GM23248 (cell line): ENCODE measurements at regions not wholly inside any gene's neighbourhood (a gene's known extent, or its start where the extent isn't known, plus 50 kb on each side); places are given as distances from the start of the nearest gene placed in this dataset.
"Not testable (repeated sequence)": the region's sequence is repeated elsewhere in the genome, so short reads cannot be mapped to it uniquely, and the experiment has no call there.

Source experiments
- DNase-seq: peaks from one replicate; pipeline ENCODE4 v3.0.0-alpha.2; 2015
- H2AFZ ChIP-seq: fragments of 200-600 bp; sonication (generic); 2 replicates; pipeline ENCODE4 v1.6.1; 2016; ENCODE audit warnings: antibody characterized with exemption
- H3F3A ChIP-seq: fragments of 200-600 bp; sonication (generic); 2 replicates; pipeline ENCODE4 v1.6.1; 2016; ENCODE audit warnings: mild to moderate bottlenecking, antibody characterized with exemption, mixed run types; ENCODE audit not compliant: insufficient read depth
- H3K27ac ChIP-seq: fragments of 200-600 bp; sonication (generic); 2 replicates; pipeline ENCODE4 v1.5.1; 2016; ENCODE audit warnings: mild to moderate bottlenecking
- H3K27me3 ChIP-seq: fragments of 200-600 bp; sonication (generic); replicated peaks from 2 replicates; pipeline ENCODE4 v1.6.1; 2016; ENCODE audit warnings: mild to moderate bottlenecking; ENCODE audit not compliant: insufficient read depth
- H3K36me3 ChIP-seq: fragments of 200-600 bp; sonication (generic); 2 replicates; pipeline ENCODE4 v1.6.1; 2016; ENCODE audit warnings: low read depth, mild to moderate bottlenecking
- H3K4me1 ChIP-seq: fragments of 200-600 bp; sonication (generic); 2 replicates; pipeline ENCODE4 v1.6.1; 2016; ENCODE audit warnings: mild to moderate bottlenecking; ENCODE audit not compliant: insufficient read depth
- H3K4me2 ChIP-seq: fragments of 200-600 bp; sonication (generic); one replicate; pipeline ENCODE4 v1.6.1; 2016; ENCODE audit warnings: mild to moderate bottlenecking; ENCODE audit not compliant: unreplicated experiment
- H3K4me3 ChIP-seq: fragments of 200-600 bp; sonication (generic); 2 replicates; pipeline ENCODE4 v1.5.1; 2016; ENCODE audit warnings: mild to moderate bottlenecking
- H3K79me2 ChIP-seq: fragments of 200-600 bp; sonication (generic); 2 replicates; pipeline ENCODE4 v1.6.1; 2016; ENCODE audit warnings: mild to moderate bottlenecking; ENCODE audit not compliant: insufficient read depth
- H3K9ac ChIP-seq: fragments of 200-600 bp; sonication (generic); 2 replicates; pipeline ENCODE4 v1.6.1; 2016; ENCODE audit warnings: mild to moderate bottlenecking
- H3K9me2 ChIP-seq: fragments of 200-600 bp; sonication (generic); 2 replicates; pipeline ENCODE4 v1.6.1; 2016; ENCODE audit warnings: mixed run types, mild to moderate bottlenecking, moderate library complexity; ENCODE audit not compliant: insufficient read depth
- H3K9me3 ChIP-seq: fragments of 200-600 bp; sonication (generic); one replicate; pipeline ENCODE4 v1.6.1; 2017; ENCODE audit warnings: low read depth
- H4K20me1 ChIP-seq: fragments of 200-600 bp; sonication (generic); 2 replicates; pipeline ENCODE4 v1.6.0; 2016; ENCODE audit not compliant: insufficient read depth
- EZH2 ChIP-seq: fragments of 200-600 bp; sonication (generic); IDR thresholded peaks from 2 replicates; pipeline ENCODE4 v1.6.1; 2018; ENCODE audit warnings: antibody characterized with exemption, mild to moderate bottlenecking; ENCODE audit not compliant: insufficient read depth, poor library complexity, severe bottlenecking
- EZH2phosphoT487 ChIP-seq: fragments of 200-600 bp; sonication (generic); IDR thresholded peaks from 2 replicates; pipeline ENCODE4 v1.6.1; 2018; ENCODE audit warnings: antibody characterized with exemption, moderate library complexity, mild to moderate bottlenecking, low read depth; ENCODE audit not compliant: insufficient read depth
- WGBS, 2 experiments: methylation state at CpG; one replicate each; pipeline ENCODE4 v1.1.6; 2015 to 2017; ENCODE audit warnings: low lambda C conversion rate in 2 of 2, low coverage in 1 of 2; ENCODE audit errors: missing lambda C conversion rate in 2 of 2; 5-methylcytosine and 5-hydroxymethylcytosine counted together
- in situ Hi-C: fragments of 300-500 bp; cut with MboI; formaldehyde crosslinking; loops from 2 replicates; pipeline ENCODE4 v1.15.0; 2020

DNA sequence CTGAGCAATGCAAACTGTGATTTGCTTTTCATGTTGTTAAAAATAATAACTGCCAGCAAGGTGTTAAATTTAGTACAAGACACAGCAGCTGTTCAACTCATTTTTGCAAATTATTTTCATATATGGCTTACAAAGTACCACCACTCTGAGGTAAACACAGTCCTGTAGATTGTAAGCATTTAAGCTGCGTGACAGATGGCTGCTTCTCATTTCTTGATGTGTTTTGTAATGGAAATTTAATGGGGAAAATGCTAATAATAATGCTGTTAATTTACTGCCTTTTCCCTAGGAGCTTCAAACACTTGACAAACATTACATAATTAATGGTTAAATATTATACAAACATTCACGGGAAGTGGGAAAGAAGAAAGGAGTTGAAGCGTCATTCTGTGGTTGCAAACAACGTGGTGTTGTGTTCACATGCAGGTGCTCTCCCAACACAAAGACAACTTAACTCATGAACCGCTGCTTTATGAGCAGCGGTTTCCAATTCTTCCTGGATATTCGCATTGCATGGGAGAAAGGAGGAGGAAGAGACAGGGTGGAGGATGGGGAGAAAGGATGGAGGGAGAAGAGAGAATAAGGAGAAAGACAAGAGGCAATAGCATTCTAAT is 236.8 kb upstream of the VCX start:
- no peak for DNase-seq
- Histone ChIP-seq H3K9me2 (no peaks in the 10 kb centered on the region), H3K9ac (no peak overlapping the region), H2AFZ (no peak overlapping the region), H3K4me3 (no peak overlapping the region), H3K9me3 (no peaks in the 10 kb centered on the region), H4K20me1 (no peaks in the 10 kb centered on the region), H3K79me2 (no peaks in the 10 kb centered on the region), H3K27ac (no peak overlapping the region), H3K27me3 (no peaks in the 10 kb centered on the region), H3K4me1 (no peaks in the 10 kb centered on the region), H3K4me2 (no peak overlapping the region), H3K36me3 (no peaks in the 10 kb centered on the region), H3F3A (no peaks in the 10 kb centered on the region)
- in situ Hi-C loops, result loop anchor here (25.0 kb wide), 1 partner anchor 94 kb away; no protein-coding TSS in a partner anchor
- WGBS, 2 experiments, result 22 to 36% methylated on average over 2 to 7 of the region's 7 CpGs
- no peak for TF ChIP-seq EZH2phosphoT487
- TF ChIP-seq EZH2, result no peak

DNA sequence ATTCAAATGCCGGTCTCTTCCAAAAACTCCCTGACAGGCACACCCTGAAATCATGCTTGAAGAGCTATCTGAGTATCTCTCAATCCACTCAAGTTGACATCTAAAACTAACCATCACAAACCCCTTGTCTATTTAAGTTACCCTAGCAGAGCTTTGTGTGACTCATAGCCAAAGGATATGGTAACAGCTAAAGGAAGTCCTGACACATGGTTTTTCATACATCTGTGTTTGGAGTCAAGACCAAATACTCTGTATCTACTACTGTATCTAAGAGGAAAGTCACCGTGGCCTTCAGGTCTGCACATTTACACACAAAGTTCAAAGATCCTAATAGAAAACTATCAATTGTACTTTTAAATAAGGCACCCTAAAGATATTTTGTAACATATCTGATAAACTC is 239.6 kb upstream of the VCX start:
- no peaks in the 10 kb centered on the region for H3F3A ChIP-seq
- H4K20me1 ChIP-seq, result no peaks in the 10 kb centered on the region
- no peak for DNase-seq
- WGBS, 2 experiments, result 15 to 31% methylated on average over 2 of the region's 2 CpGs
- H3K4me1 ChIP-seq, result no peaks in the 10 kb centered on the region
- H3K9me2 ChIP-seq, result no peaks in the 10 kb centered on the region
- no peak overlapping the region for H2AFZ ChIP-seq
- H3K36me3 ChIP-seq, result no peaks in the 10 kb centered on the region
- no peak overlapping the region for H3K9ac ChIP-seq
- H3K79me2 ChIP-seq, result no peaks in the 10 kb centered on the region
- H3K27me3 ChIP-seq, result no peaks in the 10 kb centered on the region
- in situ Hi-C loops, result loop anchor here (25.0 kb wide), 1 partner anchor 91 kb away; no protein-coding TSS in a partner anchor
- no peak overlapping the region for H3K4me3 ChIP-seq
- H3K27ac ChIP-seq, result no peak overlapping the region
- no peaks in the 10 kb centered on the region for H3K9me3 ChIP-seq
- H3K4me2 ChIP-seq, result no peak overlapping the region
- no peak for TF ChIP-seq EZH2
- TF ChIP-seq EZH2phosphoT487, result no peak

DNA sequence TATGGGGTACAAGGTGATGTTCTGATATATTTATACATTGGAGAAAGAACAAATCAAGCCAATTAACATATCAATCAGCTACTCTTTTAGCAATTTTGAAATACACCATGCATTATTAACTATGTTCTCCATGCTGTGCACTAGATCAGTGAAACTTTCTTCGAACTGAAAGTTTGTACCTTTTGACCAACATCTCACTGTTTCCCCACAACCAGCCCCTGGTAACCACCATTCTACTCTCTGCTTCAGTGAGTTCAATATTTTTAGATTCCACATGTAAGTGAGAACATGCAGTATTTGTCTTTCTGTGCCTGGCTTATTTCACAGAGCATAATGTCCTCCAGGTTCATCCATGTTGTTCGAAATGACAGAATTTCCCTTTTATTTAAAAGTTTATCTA is 246.1 kb upstream of the VCX start:
- in situ Hi-C loops, result loop anchor here (25.0 kb wide), 1 partner anchor 460 kb away; the partner anchor contains the start of genes PUDP and STS
- 21 to 28% methylated on average over 2 of the region's 2 CpGs for WGBS, 2 experiments
- TF ChIP-seq EZH2phosphoT487, result no peak
- no peak for TF ChIP-seq EZH2

DNA sequence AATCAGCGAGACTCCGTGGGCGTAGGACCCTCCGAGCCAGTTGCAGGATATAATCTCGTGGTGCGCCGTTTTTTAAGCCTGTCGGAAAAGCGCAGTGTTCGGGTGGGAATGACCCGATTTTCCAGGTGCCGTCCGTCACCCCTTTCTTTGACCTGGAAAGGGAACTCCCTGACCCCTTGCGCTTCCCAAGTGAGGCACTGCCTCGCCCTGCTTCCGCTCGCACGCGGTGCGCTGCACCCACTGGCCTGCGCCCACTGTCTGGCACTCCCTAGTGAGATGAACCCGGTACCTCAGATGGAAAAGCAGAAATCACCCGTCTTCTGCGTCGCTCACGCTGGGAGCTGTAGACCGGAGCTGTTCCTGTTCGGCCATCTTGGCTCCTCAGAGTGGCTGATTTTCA is 249.6 kb upstream of the VCX start:
- H3K4me2 ChIP-seq, H3K9me3 ChIP-seq, H3K4me1 ChIP-seq, H2AFZ ChIP-seq, DNase-seq, H3K9ac ChIP-seq, H3K9me2 ChIP-seq, H4K20me1 ChIP-seq, H3K27me3 ChIP-seq, H3F3A ChIP-seq, H3K27ac ChIP-seq, H3K36me3 ChIP-seq, H3K4me3 ChIP-seq, H3K79me2 ChIP-seq: not testable (repeated sequence)
- in situ Hi-C loops, result loop anchor here (25.0 kb wide), 1 partner anchor 456 kb away; the partner anchor contains the start of genes PUDP and STS
- 72 to 77% methylated on average over 18 to 28 of the region's 28 CpGs for WGBS, 2 experiments

More for the DNA sequence above, 246.1 kb upstream of the VCX start:
- no peak overlapping the region for H3K9ac ChIP-seq
- no peak for DNase-seq
- H3K27me3 ChIP-seq, result no peaks in the 10 kb centered on the region
- H3K36me3 ChIP-seq, result no peaks in the 10 kb centered on the region
- H3F3A ChIP-seq, result no peaks in the 10 kb centered on the region
- H4K20me1 ChIP-seq, result no peaks in the 10 kb centered on the region
- no peak overlapping the region for H2AFZ ChIP-seq
- H3K4me2 ChIP-seq, result no peak overlapping the region
- no peak overlapping the region for H3K27ac ChIP-seq
- no peaks in the 10 kb centered on the region for H3K4me1 ChIP-seq
- no peaks in the 10 kb centered on the region for H3K79me2 ChIP-seq
- H3K9me2 ChIP-seq, result no peaks in the 10 kb centered on the region
- H3K9me3 ChIP-seq, result no peaks in the 10 kb centered on the region
- H3K4me3 ChIP-seq, result no peak overlapping the region
